HL-60 (cell line): ENCODE measurements at regions not wholly inside any gene's neighbourhood (a gene's known extent, or its start where the extent isn't known, plus 50 kb on each side); places are given as distances from the start of the nearest gene placed in this dataset.

Source experiments
- GABPA ChIP-seq: IDR thresholded peaks from 2 replicates; pipeline ENCODE4 v1.6.1; 2012; ENCODE audit warnings: low read depth
- POLR2AphosphoS5 ChIP-seq: IDR thresholded peaks from 2 replicates; pipeline ENCODE4 v1.6.1; 2012; ENCODE audit warnings: low read depth
- SPI1 ChIP-seq: IDR thresholded peaks from 2 replicates; pipeline ENCODE4 v1.6.1; 2012; ENCODE audit warnings: low read depth, mild to moderate bottlenecking, borderline replicate concordance
- TF ChIP-seq, protein P1 (sequence below): IDR thresholded peaks from one replicate; pipeline ENCODE4 v1.5.1; 2011; ENCODE audit warnings: low read length, control low read depth, inconsistent platforms; ENCODE audit not compliant: insufficient read depth
- TF ChIP-seq, protein P2 (sequence below): IDR thresholded peaks from 2 replicates; pipeline ENCODE4 v1.6.1; 2012; ENCODE audit warnings: low read depth; ENCODE audit not compliant: insufficient replicate concordance

DNA sequence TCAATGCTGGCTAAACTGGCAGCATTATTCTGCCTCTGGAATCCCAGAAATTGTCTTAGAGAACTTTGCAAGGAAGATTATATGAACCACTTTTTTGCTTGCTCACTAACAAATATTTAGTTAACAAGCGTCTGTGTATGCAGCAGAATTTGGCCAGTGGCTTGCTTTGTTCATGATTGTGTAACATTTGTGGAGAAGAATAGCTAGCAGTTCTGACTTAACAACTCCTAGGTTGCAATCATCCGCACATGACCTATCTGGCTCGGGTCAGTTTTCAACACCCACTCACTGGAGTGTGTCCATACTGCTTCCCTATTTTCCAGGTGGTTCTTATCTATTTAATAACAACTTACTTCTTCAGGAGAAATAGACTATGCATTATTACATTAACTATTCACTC, 98.5 kb downstream of the SNX18 start:
- TF ChIP-seq, protein P1, sequence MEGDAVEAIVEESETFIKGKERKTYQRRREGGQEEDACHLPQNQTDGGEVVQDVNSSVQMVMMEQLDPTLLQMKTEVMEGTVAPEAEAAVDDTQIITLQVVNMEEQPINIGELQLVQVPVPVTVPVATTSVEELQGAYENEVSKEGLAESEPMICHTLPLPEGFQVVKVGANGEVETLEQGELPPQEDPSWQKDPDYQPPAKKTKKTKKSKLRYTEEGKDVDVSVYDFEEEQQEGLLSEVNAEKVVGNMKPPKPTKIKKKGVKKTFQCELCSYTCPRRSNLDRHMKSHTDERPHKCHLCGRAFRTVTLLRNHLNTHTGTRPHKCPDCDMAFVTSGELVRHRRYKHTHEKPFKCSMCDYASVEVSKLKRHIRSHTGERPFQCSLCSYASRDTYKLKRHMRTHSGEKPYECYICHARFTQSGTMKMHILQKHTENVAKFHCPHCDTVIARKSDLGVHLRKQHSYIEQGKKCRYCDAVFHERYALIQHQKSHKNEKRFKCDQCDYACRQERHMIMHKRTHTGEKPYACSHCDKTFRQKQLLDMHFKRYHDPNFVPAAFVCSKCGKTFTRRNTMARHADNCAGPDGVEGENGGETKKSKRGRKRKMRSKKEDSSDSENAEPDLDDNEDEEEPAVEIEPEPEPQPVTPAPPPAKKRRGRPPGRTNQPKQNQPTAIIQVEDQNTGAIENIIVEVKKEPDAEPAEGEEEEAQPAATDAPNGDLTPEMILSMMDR = no peak
- TF ChIP-seq POLR2AphosphoS5 (no peak), SPI1 (no peak), GABPA (no peak)
- TF ChIP-seq, protein P2, sequence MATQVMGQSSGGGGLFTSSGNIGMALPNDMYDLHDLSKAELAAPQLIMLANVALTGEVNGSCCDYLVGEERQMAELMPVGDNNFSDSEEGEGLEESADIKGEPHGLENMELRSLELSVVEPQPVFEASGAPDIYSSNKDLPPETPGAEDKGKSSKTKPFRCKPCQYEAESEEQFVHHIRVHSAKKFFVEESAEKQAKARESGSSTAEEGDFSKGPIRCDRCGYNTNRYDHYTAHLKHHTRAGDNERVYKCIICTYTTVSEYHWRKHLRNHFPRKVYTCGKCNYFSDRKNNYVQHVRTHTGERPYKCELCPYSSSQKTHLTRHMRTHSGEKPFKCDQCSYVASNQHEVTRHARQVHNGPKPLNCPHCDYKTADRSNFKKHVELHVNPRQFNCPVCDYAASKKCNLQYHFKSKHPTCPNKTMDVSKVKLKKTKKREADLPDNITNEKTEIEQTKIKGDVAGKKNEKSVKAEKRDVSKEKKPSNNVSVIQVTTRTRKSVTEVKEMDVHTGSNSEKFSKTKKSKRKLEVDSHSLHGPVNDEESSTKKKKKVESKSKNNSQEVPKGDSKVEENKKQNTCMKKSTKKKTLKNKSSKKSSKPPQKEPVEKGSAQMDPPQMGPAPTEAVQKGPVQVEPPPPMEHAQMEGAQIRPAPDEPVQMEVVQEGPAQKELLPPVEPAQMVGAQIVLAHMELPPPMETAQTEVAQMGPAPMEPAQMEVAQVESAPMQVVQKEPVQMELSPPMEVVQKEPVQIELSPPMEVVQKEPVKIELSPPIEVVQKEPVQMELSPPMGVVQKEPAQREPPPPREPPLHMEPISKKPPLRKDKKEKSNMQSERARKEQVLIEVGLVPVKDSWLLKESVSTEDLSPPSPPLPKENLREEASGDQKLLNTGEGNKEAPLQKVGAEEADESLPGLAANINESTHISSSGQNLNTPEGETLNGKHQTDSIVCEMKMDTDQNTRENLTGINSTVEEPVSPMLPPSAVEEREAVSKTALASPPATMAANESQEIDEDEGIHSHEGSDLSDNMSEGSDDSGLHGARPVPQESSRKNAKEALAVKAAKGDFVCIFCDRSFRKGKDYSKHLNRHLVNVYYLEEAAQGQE = no peak
